ENCODE measurements at regions not wholly inside any gene's neighbourhood (a gene's known extent, or its start where the extent isn't known, plus 50 kb on each side); places are given as distances from the start of the nearest gene placed in this dataset.

DNA sequence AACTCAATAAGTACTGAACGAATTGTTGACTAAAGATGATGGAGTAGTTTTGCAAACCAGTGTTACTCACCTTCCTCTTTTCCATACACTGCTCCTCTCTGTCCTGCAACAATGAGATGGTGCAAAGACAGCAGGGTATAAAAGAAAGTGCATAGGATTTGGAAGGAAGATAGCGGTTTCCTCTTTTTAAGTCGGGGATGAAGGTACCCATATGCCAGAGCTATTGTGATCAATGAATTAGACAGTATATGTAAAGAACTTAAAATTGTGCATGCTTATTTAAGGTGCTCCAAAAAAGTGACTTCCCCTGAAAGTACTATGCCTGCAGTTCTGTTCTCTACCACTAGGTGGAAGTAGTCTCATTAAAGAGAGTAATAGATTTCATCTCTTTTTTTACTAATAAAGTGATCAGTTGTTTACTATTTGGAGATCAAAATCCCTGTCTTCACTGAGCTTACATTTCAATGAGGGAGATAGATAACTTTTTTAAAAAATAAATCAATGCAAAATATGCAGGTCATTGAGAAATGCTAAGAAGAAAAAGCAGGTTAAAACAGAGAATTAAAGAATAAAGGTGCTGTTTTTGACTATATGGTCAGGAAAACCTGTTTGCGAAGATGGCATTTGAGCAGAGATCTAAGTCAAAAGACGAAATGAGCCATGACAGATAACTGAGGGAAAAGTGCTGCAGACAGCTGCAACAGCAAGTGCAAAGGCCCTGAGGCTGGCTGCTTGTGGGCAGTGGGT is 339.7 kb upstream of the SLC14A2 start:
- Histone ChIP-seq H3K27ac (no peak overlapping the region), H3K4me3 (no peak overlapping the region), H3K27me3 (replicated peaks in 1 of 7) (no peaks in the 10 kb centered on the region), H3K4me1 (no peaks in the 10 kb centered on the region), H3K36me3 (no peaks in the 10 kb centered on the region), H3K9me3 (peaks cover 0 to 15% (median 9%) of the 10 kb centered on the region in 8 donors)
- WGBS, 5 donors = 70 to 84% (median 73%) methylated on average over 5 of the region's 5 CpGs
- TF ChIP-seq POLR2AphosphoS5 (IDR thresholded peaks at IDR 0.05) = no peak
- no peak for TF ChIP-seq POLR2A (IDR thresholded peaks at IDR 0.05)
- peak; percentile 49 to 85 (median 75) for TF ChIP-seq CTCF (IDR thresholded peaks at IDR 0.05 in 8 of 11, conservative IDR thresholded peaks at IDR 0.05 in 3 of 11)
- no peak for DNase-seq
- intact Hi-C loops (cut with DNase I; ENCODE audit: low total_unique reads) = no loop called here

DNA sequence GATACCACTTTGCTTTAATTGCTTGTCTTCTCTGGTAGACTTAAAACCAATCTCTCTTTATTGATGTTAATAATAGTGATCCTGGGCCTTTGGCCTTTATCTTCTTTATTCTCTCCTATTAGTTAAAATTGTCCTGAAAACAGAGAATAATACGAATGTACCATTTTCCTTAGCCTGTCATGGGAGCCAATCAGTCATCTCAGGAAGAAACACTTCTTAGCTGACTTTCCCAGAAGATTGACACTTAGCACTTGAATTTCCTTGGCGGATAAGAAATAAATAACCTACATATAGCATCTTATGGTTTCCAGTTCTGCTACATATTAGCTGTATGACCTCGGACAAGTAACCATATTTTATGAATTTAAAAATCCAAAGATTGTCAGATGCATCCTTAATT is 338.4 kb upstream of the SLC14A2 start:
- Histone ChIP-seq H3K36me3 (no peaks in the 10 kb centered on the region), H3K27ac (no peak overlapping the region), H3K9me3 (peaks cover 0 to 15% (median 9%) of the 10 kb centered on the region in 8 donors), H3K27me3 (replicated peaks in 1 of 7) (no peaks in the 10 kb centered on the region), H3K4me3 (no peak overlapping the region), H3K4me1 (no peaks in the 10 kb centered on the region)
- intact Hi-C loops (cut with DNase I; ENCODE audit: low total_unique reads) = no loop called here
- TF ChIP-seq POLR2A (IDR thresholded peaks at IDR 0.05) (no peak), POLR2AphosphoS5 (IDR thresholded peaks at IDR 0.05) (no peak), CTCF (IDR thresholded peaks at IDR 0.05 in 8 of 11, conservative IDR thresholded peaks at IDR 0.05 in 3 of 11) (no peak)
- DNase-seq = no peak
- 86 to 96% (median 92%) methylated on average over 3 of the region's 3 CpGs for WGBS, 5 donors

GRCh38 chr18:45277908-45278307 is 337.4 kb upstream of the SLC14A2 start:
- H3K27me3 ChIP-seq (replicated peaks in 1 of 7) = no peaks in the 10 kb centered on the region
- WGBS, 5 donors = 87 to 92% (median 91%) methylated on average over 4 of the region's 4 CpGs
- H3K4me1 ChIP-seq = no peaks in the 10 kb centered on the region
- H3K4me3 ChIP-seq = no peak overlapping the region
- H3K9me3 ChIP-seq = peaks cover 0 to 15% (median 9%) of the 10 kb centered on the region in 8 donors
- H3K27ac ChIP-seq = no peak overlapping the region
- no peaks in the 10 kb centered on the region for H3K36me3 ChIP-seq
- TF ChIP-seq POLR2AphosphoS5 (IDR thresholded peaks at IDR 0.05) = no peak
- no peak for TF ChIP-seq CTCF (IDR thresholded peaks at IDR 0.05 in 8 of 11, conservative IDR thresholded peaks at IDR 0.05 in 3 of 11)
- no peak for TF ChIP-seq POLR2A (IDR thresholded peaks at IDR 0.05)
- DNase-seq = no peak
- intact Hi-C loops (cut with DNase I; ENCODE audit: low total_unique reads) = no loop called here

DNA sequence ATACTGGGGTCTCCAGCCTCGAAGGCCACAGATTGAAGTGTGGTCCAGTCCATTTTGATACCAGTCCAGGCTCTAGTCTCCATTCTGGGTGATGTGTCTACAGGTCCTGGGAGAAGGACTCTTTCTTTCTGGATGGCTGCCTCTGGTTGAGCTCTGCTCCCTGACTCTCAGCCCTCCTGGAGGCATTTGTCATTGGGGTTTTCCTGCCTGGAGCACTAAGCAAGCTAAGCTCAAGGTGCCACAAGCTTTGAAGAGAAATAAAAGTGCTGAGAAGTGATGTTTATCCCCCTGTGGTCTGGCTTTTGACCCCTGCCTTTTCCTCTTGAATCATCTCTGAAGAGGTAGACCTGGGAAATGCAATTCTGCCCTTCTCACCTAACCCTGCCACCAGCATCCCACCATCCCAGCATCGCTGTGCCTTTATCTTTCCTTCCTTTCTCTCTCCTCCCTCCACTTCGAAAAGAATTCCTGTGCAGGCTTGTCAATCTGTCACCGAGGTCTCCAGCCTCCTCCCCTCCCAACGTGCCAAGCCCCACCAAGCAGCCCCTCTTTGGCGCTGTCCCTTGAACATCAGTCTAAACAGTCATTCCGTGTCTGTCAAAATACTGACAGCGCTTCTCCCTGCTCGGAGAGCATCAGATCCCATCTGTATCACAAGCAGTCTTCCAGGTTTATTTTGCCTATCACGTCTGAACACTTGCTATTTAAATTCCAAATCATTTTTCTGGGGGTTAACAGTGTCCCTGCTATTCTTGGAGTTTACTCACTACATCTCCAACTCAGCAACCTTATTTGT is 334.6 kb upstream of the SLC14A2 start:
- Histone ChIP-seq H3K9me3 (peaks cover 0 to 3% (median 2%) of the 10 kb centered on the region in 8 donors), H3K4me3 (no peak overlapping the region), H3K27ac (no peak overlapping the region), H3K36me3 (no peaks in the 10 kb centered on the region), H3K27me3 (replicated peaks in 1 of 7) (no peaks in the 10 kb centered on the region), H3K4me1 (no peaks in the 10 kb centered on the region)
- intact Hi-C loops (cut with DNase I; ENCODE audit: low total_unique reads) = no loop called here
- DNase-seq = no peak
- WGBS, 5 donors = 79 to 85% (median 82%) methylated on average over 10 of the region's 10 CpGs
- TF ChIP-seq POLR2A (IDR thresholded peaks at IDR 0.05) (no peak), POLR2AphosphoS5 (IDR thresholded peaks at IDR 0.05) (no peak), CTCF (IDR thresholded peaks at IDR 0.05 in 8 of 11, conservative IDR thresholded peaks at IDR 0.05 in 3 of 11) (no peak)
